Amygdala (tissue), 56 donors: ENCODE measurements at regions not wholly inside any gene's neighbourhood (a gene's known extent, or its start where the extent isn't known, plus 50 kb on each side); places are given as distances from the start of the nearest gene placed in this dataset.
"Not testable (repeated sequence)": the region's sequence is repeated elsewhere in the genome, so short reads cannot be mapped to it uniquely, and the experiment has no call there.

Experiments used
- DNase-seq, 56 donors: peaks; one replicate each; lab custom pipeline; 2025; lab: John Stamatoyannopoulos, UW

- not testable (repeated sequence) for DNase-seq
Measured at GRCh38 chr2:166744117-166744516, 144.2 kb upstream of the XIRP2 start.

DNA sequence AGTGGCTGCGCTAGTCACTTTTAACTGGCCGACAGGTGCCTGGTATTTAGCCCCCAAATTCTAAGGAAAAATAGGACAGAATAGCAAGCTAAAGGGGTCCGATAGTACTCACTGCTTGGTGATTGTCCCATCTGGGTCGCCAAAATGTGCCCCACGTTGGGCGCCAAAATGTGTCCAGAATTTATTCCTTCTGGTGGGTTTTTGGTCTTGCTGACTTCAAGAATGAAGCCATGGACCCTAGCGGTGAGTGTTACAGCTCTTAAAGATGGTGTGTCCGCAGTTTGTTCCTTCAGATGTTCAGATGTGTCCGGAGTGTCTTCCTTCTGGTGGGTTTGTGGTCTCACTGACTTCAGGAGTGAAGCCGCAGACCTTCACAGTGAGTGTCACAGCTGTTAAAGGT, 144.8 kb upstream of the XIRP2 start:
- not testable (repeated sequence) for DNase-seq

DNA sequence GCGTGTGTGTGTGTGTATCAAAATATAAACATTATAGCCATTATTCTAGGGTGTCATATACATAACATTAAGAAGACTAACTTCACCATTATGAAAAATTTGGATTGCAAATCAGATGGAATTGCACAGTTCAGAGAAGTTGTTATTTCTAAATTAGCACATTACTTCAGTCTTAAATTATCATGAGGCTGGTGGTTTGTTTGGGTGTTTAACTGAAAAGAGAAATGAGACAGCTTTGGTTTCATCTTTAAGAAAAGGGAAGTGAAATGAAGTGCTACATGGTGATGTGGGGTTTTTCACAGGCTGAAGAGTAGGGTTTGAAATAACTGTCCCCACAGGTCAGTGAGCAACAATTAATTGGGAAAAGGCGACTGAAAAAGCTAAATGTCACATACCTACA, 161.2 kb upstream of the XIRP2 start:
- DNase-seq: no peak

DNA sequence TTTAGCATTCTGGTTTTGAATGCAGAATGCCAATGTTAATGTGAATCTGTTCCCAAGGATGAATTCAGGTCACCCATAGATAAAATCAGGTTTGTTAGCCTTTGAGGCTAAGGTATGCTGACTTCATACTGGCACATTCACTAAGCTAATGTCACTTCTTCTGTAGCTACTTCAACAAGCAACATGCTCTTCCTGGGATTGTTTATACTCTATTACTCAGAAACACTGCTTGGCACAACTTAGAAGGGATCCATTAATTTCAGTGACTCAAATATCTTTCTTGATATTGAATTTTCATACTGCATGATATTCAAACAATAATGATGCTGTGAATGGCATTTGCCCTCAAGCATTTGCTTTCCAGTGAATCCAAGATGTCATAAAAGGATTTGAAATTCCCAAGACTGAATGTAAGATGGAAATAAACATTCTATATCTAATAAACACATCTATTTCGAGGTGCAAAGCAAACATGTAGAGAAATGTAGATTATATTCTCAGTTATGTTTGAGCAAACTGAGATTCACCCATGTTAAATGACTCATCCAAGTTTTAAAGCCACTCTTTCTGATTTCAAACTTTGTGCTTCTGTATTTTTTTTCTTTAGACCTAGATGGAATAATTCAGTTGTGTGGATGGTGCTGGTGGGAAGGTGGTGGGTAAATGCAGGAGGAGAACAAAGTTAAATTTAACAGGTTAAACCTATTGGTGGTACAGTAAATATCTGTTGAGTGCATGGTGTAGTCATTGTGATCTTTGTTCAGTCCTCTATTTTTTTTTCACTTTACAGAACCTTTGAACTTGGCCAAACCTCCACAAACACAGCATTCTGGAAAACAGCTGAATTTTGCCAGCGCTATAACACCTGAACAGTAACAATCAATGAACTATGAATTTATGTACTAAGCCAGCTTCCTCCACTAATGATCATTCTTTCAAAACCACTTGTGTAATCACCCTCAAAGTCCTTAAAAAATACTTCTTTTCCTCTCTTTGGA, 162.1 kb upstream of the XIRP2 start:
- DNase-seq: no peak

- no peak for DNase-seq
Measured at GRCh38 chr2:166716968-166717367, 171.3 kb upstream of the XIRP2 start.

GRCh38 chr2:166700079-166700478, 188.2 kb upstream of the XIRP2 start:
- no peak for DNase-seq

DNA sequence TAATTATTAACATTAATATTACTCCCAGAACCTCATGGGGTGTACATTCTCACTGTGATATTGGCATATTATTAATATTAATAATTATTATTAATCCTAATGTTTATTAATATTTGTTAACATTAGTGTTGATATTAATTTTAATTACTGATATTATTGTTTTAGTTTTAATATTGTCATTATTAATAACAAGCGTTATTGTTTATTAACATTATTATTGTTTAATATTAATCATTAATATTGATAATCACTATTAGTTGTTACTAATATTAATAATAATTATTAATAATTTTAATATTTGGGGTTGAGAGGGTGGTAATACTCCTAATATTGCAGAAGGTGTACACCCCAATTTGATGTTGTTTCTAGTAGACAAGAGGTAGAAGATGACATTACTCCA, 193.1 kb upstream of the XIRP2 start:
- DNase-seq: no peak

DNA sequence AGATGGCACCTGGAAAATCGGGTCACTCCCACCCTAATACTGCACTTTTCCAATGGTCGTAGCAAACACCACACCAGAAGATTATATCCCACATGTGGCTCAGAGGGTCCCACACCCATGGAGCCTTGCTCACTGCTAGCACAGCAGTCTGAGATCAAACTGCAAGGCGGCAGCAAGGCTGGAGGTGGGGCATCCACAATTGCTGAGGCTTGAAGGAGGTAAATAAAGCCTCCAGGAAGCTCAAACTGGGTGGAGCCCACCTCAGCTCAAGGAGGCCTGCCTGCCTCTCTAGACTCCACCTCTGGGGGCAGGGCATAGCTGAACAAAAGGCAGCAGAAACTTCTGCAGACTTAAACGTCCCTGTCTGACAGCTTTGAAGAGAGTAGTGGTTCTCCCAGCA, 192.0 kb upstream of the SCN7A start:
- not testable (repeated sequence) for DNase-seq

GRCh38 chr2:166677996-166678395, 183.9 kb upstream of the SCN7A start:
- DNase-seq: no peak

- no peak for DNase-seq
Measured at GRCh38 chr2:166676716-166677115, 182.7 kb upstream of the SCN7A start.

DNA sequence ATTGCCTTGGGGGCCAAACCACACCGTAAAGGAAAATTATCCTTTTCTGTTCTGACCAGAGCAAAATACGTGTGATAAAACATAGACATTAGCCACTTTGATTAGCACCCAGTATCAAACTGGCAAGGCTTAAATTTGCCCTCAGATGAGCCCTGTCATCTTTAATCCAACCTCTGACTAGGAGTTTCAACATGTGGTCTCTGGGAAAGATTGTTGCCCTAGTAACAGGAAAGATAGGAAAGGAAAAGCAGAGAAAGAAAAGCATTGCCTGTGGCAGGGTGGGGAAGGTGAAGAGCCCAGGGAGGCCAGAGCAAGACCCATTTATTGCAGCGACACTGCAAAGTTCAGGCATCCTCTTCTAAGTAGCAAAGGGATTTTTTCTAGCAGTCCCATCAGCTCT, 181.5 kb upstream of the SCN7A start:
- DNase-seq: no peak

GRCh38 chr2:166673986-166674385, 179.9 kb upstream of the SCN7A start:
- no peak for DNase-seq

DNA sequence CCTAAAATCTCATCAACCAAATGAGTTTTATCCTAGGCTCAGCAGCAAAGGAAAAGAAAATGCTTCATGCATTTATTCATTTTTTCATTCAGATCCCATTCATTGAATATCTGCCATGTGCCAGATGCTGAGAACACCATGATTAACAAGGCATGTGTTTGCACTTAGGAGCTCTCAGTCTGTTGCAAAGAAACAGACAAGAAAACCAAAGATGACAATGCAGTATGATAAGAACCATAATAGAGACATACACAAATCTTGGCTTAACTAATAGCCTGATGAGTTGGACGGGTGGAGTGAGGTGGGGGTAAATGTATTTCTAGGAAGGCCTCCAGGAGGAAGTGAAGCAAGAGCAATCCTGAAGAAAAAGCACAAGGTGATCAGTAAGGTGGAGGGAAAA, 177.8 kb upstream of the SCN7A start:
- DNase-seq: no peak

- DNase-seq: no peak
Measured at GRCh38 chr2:166671235-166671634, 177.2 kb upstream of the SCN7A start.

DNA sequence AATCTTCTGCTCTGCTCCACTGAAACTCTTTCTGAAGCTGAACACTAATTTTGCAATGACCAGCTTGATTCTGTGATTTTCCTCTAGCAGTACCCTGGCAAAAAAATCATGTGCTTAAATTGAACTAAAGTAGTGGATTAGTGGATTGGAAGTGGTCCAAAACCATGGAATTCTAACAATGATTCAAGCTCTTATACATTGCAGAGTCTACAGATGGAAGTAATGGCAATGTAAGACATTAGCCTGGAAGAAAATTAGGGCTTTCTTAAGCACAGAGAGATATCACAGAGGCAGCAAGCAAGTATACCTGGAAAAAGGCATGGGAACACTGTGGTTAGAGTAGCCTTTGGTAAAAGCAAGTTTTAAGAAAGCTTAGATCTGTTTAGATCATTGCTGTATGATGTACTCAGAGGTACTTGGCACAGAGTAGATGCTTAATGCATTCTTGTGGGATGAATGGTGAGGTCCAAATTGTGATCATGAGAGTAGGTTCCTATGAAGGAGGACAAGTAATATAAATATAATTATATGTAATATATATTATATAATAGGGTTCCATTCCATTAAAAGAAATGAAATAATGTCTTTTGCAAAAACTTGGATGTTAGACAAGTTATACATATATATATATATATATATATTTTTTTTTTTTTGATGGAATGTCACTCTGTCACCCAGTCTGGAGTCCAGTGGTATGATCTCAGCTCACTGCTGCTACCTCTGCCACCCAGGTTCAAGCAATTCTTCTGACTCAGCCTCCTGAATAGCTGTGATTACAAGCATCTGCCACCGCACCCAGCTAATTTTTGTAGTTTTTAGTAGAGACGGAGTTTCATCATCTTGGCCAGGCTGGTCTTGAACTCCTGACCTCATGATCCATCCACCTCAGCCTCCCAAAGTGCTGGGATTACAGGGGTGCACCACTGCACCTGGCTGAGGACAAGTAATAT, 172.2 kb upstream of the SCN7A start:
- DNase-seq: no peak

DNA sequence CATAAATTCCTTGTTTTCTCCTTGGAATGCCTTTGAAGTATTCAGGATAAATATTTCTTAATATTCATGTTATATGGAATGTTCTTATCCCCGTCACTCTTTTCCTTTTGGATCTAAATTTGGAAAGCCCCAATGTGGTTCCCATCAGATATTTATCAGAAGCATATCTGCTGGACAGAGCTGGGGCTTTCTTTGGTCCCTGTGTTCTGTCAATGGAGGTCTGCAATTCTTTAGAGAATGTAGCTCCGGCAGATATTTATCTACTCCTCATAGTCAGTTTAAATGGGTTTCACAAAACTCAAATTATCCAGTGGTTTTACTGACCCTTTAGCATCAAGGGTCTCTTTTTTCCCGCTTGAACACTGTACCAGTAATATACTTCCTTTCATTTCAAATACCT, 167.8 kb upstream of the SCN7A start:
- DNase-seq: no peak

DNA sequence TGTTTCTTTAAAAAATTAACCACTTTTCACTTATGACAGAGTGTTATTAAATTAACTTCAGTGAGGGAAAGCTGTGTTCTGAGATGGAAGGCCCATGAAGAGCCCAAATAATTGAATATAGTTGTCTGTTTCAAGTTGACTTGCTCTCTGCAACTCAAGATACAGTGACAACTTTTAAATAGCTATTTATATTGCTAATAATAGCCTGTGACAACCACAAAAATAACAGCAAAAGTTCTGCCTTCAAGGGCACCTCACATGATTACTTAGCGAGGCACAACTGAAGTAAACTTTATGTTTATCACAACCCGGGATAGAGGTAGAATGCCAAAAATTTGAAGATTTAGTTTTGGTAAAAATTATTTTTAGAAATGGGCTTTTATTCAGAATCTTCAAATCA, 167.3 kb upstream of the SCN7A start:
- no peak for DNase-seq

DNA sequence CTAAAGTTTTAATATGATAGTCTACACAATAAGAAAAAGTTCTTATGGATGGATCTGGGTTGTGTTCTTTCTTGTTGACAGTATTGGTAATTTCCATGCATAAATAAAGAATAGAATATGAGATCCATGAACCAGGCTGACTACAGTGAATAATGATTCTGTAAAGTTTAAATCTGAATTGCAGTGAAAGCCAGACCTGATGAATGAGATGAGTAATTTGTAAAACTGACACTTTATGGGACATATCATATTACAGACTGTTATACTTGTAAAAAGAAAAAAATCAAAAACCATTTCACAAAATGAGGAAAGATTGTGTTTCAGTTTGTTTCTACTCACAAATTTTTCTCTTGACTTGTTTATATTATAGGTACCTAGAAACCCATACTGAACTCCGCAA, 164.9 kb upstream of the SCN7A start:
- DNase-seq: no peak

- no peak for DNase-seq
Measured at GRCh38 chr2:166653185-166653813, 159.2 kb upstream of the SCN7A start.

DNA sequence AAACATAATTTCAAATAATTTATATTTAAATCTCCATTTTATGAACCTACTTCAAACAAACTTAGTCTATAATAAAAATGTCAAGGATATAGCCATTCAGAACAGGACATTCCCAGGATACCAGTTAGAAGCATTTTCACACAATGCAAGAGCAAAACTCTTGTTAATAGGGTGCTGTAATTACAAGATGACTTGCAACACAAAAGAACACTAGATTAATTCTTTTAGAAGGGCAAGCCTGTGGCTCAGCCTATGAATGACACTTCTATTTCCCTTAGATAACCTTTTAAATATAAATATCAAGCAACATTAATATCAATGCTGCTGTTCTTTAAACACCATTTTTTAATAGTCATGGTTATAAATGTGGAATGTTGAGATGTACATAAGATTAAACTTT, 157.9 kb upstream of the SCN7A start:
- no peak for DNase-seq
